Ishikawa (cell line): ENCODE measurements at regions not wholly inside any gene's neighbourhood (a gene's known extent, or its start where the extent isn't known, plus 50 kb on each side); places are given as distances from the start of the nearest gene placed in this dataset.

ENCODE experiments used
- CEBPB ChIP-seq: IDR thresholded peaks from 2 replicates; pipeline ENCODE4 v1.6.1; 2012
- CREB1 ChIP-seq: IDR thresholded peaks from 2 replicates; pipeline ENCODE4 v1.6.1; 2012; ENCODE audit warnings: low read depth
- EGR1 ChIP-seq: IDR thresholded peaks from 2 replicates; pipeline ENCODE4 v1.6.1; 2012
- EP300 ChIP-seq: IDR thresholded peaks from 2 replicates; pipeline ENCODE4 v1.6.1; 2012; ENCODE audit warnings: borderline replicate concordance
- RAD21 ChIP-seq: IDR thresholded peaks from 2 replicates; pipeline ENCODE4 v1.6.1; 2012; ENCODE audit warnings: low read depth
- REST ChIP-seq: IDR thresholded peaks from 2 replicates; pipeline ENCODE4 v1.6.1; 2012; ENCODE audit warnings: low read depth, mild to moderate bottlenecking
- TAF1 ChIP-seq: IDR thresholded peaks from 2 replicates; pipeline ENCODE4 v1.6.1; 2012; ENCODE audit warnings: low read depth, mild to moderate bottlenecking
- TEAD4 ChIP-seq: IDR thresholded peaks from 2 replicates; pipeline ENCODE4 v1.6.1; 2012
- ZBTB7A ChIP-seq: IDR thresholded peaks from 2 replicates; pipeline ENCODE4 v1.6.1; 2012; ENCODE audit warnings: low read depth
- TF ChIP-seq, protein P1 (sequence below): IDR thresholded peaks from 2 replicates; pipeline ENCODE4 v1.6.1; 2012

- TF ChIP-seq RAD21: no peak
- no peak for TF ChIP-seq REST
- TF ChIP-seq TEAD4: no peak
- TF ChIP-seq CEBPB: no peak
- no peak for TF ChIP-seq EGR1
- TF ChIP-seq, protein P1, sequence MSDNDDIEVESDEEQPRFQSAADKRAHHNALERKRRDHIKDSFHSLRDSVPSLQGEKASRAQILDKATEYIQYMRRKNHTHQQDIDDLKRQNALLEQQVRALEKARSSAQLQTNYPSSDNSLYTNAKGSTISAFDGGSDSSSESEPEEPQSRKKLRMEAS: no peak
- no peak for TF ChIP-seq CREB1
- no peak for TF ChIP-seq EP300
- no peak for TF ChIP-seq TAF1
- no peak for TF ChIP-seq ZBTB7A
Measured at GRCh38 chr5:112576298-112576925, 157.3 kb upstream of the EPB41L4A start.
